Neuron (in vitro differentiated cells): ENCODE measurements at regions not wholly inside any gene's neighbourhood (a gene's known extent, or its start where the extent isn't known, plus 50 kb on each side); places are given as distances from the start of the nearest gene placed in this dataset.

ENCODE experiments used
- H2AFZ ChIP-seq: one replicate; pipeline ENCODE4 v1.6.1; 2013; ENCODE audit warnings: low read depth, mild to moderate bottlenecking, inconsistent platforms, low read length, moderate library complexity
- H3K27me3 ChIP-seq: one replicate; pipeline ENCODE4 v1.6.1; 2013; ENCODE audit warnings: low read length; ENCODE audit not compliant: insufficient read depth
- H3K36me3 ChIP-seq: one replicate; pipeline ENCODE4 v1.6.1; 2013; ENCODE audit warnings: low read length; ENCODE audit not compliant: insufficient read depth
- H3K4me1 ChIP-seq: one replicate; pipeline ENCODE4 v1.6.1; 2013; ENCODE audit warnings: low read length; ENCODE audit not compliant: insufficient read depth
- H3K4me3 ChIP-seq: 2 replicates; pipeline ENCODE4 v1.5.1; 2013; ENCODE audit warnings: mild to moderate bottlenecking, low read length, moderate library complexity
- H3K9me3 ChIP-seq: one replicate; pipeline ENCODE4 v1.6.1; 2013; ENCODE audit warnings: low read length

DNA sequence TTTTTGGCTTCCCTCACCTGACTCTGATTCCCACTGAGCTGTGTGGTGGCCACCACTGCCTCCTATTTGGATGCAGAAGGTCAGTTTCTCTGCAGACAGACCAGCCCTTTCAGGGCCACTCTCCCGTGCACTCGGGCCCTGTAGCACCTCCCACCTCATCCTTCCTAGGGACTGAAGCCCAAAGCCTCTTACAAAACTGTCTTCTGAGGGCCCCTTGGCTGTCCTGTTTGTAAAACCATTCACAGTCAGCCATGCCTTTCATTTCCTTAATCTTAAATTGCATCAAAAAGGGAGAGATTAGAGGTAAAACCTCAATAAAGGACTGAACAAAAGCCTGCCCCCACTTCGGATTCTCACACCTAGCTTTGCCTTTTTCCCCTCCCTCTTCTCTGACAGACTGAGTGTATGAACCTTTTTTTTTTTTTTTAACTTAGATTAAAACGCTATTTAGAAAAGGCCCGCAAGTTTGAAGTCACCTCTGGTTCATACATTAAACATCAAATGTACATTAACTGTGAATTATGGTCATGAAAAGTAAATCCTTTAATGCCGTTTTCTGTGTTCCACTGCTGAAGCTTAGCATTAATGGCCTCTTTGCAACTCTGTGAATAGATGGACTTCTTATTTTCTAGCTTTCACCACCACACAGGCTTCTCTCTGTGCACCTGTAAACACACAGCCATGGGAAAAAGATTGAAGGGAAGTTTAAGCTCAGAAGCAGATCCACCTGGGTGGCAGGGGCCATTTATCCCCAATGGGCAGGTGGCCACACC, 247.2 kb upstream of the CADM1 start:
- no peaks in the 10 kb centered on the region for H3K36me3 ChIP-seq
- H3K4me1 ChIP-seq, result no peaks in the 10 kb centered on the region
- H3K4me3 ChIP-seq, result no peak overlapping the region
- H3K27me3 ChIP-seq, result no peaks in the 10 kb centered on the region
- no peaks in the 10 kb centered on the region for H3K9me3 ChIP-seq
- no peak overlapping the region for H2AFZ ChIP-seq

DNA sequence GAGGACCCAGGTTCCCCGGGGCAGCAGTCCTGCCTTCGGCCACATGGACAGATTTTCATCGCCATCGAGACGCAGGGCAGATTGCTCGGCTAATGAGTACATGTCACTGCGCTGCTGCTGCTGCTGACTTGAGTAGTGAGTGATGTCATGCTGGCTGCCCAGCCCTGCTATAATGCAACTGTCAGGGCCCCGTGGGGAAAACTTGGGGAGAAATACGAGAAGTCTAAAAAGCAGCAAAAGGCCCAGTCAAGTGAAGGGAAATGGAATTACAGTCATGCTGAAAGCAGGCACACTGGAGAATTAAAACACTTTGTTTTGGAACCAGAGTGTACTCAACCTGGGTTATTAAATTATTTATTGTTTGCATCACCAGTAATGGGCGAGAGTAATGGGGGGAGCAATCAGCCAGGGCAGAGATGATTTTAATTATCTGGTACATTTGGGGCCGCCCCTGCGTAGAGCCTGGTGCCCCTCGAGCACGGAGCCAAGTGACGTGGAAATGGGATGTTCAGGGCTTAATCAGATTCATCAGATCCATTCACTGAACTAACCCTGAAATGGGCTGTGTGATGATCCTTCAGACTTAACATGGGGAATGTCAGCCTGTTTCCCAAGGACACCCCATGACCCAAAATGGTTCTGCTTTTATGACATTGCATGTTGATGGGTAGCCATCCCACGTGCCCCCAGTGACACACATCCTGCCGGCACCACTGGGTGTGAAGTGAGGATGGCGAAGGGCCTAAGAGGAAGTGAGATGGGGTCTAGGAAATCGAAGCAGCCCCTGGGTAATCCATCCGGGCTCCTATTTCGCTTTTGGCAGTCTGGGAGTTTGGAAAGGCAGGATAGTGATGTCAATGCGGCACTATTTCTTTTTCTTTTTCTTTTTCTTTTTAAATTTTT, 241.6 kb upstream of the CADM1 start:
- Histone ChIP-seq H3K4me1 (no peaks in the 10 kb centered on the region), H3K9me3 (no peaks in the 10 kb centered on the region), H3K27me3 (no peaks in the 10 kb centered on the region), H2AFZ (no peak overlapping the region), H3K36me3 (no peaks in the 10 kb centered on the region), H3K4me3 (no peak overlapping the region)

DNA sequence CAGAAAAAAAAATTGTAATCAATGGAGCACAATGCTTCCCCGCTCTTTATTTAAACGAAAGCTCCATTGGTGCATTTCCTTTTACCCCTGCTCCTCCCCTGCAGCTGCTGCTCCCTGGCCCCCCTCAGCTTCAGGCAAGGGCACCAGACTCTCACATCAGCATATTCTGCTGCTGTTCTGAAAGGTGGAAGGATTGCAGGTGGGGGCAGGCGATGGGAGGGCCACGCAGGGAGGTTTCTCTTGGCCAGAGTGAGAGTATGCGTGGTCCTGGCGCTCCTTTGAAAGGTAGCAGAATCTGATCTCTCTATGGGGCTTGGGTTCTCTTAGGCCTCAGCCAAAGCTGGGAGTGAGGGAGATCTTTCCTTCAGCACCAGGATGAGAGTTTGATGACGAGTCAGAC, 240.9 kb upstream of the CADM1 start:
- Histone ChIP-seq H3K27me3 (no peaks in the 10 kb centered on the region), H3K36me3 (no peaks in the 10 kb centered on the region), H3K4me3 (no peak overlapping the region), H3K4me1 (no peaks in the 10 kb centered on the region), H2AFZ (no peak overlapping the region), H3K9me3 (no peaks in the 10 kb centered on the region)

DNA sequence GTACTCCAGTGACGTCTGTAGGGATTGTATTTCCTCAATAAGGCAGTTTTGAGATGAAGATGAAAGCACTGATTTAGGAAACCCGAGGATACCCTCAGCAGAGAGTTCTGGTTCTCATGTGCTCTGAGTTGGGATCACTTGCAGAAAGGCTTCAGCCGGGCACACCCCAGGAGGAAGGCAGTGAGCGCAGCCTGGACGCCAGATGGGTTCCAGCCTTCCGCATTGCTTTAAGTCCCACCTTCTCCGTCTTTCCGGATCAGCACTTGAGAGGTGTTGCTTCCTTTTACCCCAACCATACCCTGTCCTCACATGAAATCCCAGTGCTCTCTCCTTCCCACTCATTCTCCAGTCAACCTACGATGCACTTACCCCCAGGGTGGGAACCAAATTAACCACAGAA, 239.5 kb upstream of the CADM1 start:
- no peaks in the 10 kb centered on the region for H3K4me1 ChIP-seq
- H3K9me3 ChIP-seq, result no peaks in the 10 kb centered on the region
- no peak overlapping the region for H3K4me3 ChIP-seq

DNA sequence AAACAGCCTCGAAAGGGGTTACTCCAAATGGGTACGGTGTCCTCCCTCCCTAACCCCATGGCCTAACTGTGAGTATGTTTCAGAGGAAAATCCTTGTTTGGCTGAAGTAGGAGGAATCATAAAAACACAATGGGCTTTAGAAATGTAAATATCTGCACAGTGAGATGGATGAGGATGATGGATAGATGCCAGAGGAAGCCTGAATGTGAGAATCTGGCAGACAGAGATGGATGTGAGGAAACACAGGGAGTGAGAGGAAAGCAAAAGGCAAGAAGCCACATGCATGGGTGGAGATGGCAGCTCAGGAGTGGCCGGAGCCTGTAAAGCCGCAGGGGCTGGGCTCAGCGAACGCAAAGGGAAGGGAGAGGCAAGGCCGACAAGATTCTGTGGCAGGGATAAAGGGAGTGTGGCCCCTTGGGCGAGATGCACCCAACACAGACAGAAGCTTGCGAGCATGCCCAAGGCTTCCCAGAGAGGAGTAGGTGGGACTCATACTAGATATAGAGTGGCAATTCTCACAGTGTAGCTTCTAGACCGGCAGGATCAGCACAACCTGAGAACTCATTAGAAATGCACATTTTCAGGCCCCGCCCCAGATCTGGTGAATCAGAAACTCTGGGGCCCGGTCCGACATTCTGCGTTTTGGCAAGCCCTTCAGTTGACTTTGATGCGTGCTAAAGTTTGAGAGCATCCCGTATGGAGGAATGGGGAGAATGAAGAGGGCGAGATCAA, 237.3 kb upstream of the CADM1 start:
- H3K4me3 ChIP-seq, result no peak overlapping the region
- no peaks in the 10 kb centered on the region for H3K27me3 ChIP-seq
- H3K9me3 ChIP-seq, result no peaks in the 10 kb centered on the region
- no peaks in the 10 kb centered on the region for H3K4me1 ChIP-seq
- H3K36me3 ChIP-seq, result no peaks in the 10 kb centered on the region
- no peak overlapping the region for H2AFZ ChIP-seq

More for the DNA sequence above, 239.5 kb upstream of the CADM1 start:
- Histone ChIP-seq H3K27me3 (no peaks in the 10 kb centered on the region), H3K36me3 (no peaks in the 10 kb centered on the region), H2AFZ (no peak overlapping the region)

DNA sequence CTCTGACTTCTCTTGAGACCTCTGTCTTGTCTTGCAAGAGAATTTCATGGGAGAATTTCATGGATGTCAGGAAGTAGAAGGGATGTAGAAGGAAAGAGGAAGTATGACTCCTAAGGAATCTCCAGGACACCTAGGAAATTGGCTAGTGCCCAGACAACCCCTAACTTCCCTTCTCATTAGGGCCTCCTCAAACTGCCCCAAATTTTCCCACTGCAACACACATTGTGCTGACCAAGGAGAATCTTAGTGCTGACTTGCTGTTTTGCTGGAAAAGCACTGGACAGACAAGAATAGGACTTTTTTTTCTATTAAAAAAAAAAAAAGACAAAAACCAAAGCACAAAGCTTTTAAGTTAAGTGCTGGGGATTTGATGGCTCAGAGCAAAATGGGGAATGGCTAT, 236.1 kb upstream of the CADM1 start:
- H3K4me3 ChIP-seq, result no peak overlapping the region
- H3K36me3 ChIP-seq, result no peaks in the 10 kb centered on the region
- no peaks in the 10 kb centered on the region for H3K27me3 ChIP-seq
- H3K9me3 ChIP-seq, result no peaks in the 10 kb centered on the region
- no peak overlapping the region for H2AFZ ChIP-seq
- H3K4me1 ChIP-seq, result no peaks in the 10 kb centered on the region

DNA sequence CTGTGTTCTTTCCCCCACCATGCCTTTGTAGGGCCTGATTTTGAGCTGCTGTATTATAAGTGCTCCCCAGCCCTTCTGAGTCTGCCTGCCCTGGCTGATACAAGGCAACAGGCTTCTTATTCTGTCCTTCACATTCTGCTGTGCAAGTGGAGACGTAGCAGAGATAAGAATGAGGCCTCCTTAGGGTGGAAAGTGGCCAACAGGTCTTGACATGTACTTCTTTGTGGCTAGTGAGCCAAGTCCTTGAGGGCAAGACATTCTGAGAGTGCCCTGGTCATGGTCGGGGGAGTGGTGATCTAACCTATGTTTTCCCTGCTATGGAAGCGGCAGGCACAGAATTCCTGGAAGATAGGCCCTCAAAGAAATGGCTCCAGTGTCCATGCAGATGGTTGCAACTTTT, 235.7 kb upstream of the CADM1 start:
- no peak overlapping the region for H3K4me3 ChIP-seq
- H3K9me3 ChIP-seq, result no peaks in the 10 kb centered on the region
- H2AFZ ChIP-seq, result no peak overlapping the region
- H3K4me1 ChIP-seq, result no peaks in the 10 kb centered on the region
- H3K36me3 ChIP-seq, result no peaks in the 10 kb centered on the region
- no peaks in the 10 kb centered on the region for H3K27me3 ChIP-seq

DNA sequence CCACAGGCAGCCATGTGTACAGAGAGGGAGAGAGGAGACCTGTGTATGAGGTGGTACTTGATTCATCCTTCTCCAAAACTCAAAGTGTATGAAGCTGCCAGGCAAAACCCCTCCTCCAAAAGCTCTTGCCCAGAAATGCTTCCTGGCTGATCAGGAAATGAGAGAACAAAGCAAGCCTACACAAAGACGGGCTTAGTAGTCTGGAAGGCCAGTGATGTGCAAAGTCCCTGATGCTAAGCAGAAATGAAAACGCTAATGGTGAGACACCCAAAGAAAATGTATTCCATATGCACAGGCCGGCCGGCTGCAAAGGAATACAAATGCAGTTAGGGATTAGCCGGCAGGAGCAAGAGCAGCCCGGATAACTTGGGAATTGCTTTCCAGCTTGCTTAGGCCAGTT, 234.9 kb upstream of the CADM1 start:
- H3K4me3 ChIP-seq, result no peak overlapping the region
- H3K9me3 ChIP-seq, result no peaks in the 10 kb centered on the region
- H3K4me1 ChIP-seq, result no peaks in the 10 kb centered on the region
- no peak overlapping the region for H2AFZ ChIP-seq
- no peaks in the 10 kb centered on the region for H3K27me3 ChIP-seq
- no peaks in the 10 kb centered on the region for H3K36me3 ChIP-seq

DNA sequence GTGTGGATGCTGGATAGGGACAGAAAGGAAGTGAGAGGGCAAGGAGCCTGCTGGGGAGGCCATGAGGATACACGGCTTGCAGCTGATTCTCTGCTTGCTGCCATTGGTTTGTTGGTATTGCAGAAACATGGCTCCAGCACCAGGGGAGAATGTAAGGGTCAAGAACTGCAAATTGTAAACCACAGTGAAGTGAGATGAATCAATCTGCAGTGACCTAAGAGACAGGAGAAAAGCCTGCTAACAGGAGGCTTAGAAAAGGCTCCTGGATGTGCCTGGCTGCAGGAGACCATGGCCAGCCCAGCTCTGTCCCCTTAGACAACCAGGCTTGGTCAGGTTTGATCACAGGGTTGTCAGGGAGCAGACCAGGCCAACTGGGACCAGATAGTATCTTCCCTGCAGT, 233.7 kb upstream of the CADM1 start:
- Histone ChIP-seq H3K4me3 (no peak overlapping the region), H3K36me3 (no peaks in the 10 kb centered on the region), H2AFZ (no peak overlapping the region), H3K27me3 (no peaks in the 10 kb centered on the region), H3K9me3 (no peaks in the 10 kb centered on the region), H3K4me1 (no peaks in the 10 kb centered on the region)

DNA sequence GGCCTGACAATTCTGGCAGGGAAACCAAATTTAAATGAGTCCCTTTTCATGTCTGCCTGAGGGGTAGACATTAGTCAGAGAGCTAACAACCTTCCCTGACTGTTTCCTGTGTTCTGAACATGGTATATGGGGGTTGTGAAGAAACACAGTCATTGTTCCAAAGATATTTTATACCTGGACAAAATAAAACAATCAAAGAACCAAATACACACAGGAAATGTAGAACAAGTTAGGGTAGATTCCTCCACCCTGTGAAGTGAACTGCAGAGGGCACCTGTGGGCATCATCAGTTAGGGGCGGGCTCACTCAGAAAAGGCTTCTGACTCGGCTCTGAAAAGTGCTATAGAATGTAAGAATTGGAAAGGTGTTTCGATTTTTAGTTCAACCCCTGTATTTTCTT, 231.9 kb upstream of the CADM1 start:
- no peaks in the 10 kb centered on the region for H3K4me1 ChIP-seq

DNA sequence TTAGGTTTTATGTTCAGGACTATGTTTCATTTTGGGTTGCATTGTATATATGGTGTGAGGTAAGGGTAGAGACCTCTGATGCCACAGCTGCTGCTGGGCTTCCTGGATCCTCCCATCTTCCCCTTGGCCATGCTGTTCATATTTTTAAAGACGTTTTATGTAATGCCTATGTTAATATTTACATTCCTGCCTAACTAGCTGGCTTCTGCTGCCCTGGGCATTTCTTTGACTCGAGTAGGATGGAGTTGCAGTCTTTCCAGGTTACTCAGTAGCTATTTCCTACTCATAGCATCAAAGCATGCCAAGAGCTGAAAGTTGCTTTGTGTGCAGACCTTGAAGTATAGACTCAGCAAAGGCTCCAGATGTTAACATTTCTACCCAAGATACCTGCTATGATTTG, 220.5 kb upstream of the CADM1 start:
- Histone ChIP-seq H3K9me3 (no peaks in the 10 kb centered on the region), H2AFZ (no peak overlapping the region), H3K4me1 (no peaks in the 10 kb centered on the region), H3K27me3 (no peaks in the 10 kb centered on the region), H3K4me3 (no peak overlapping the region), H3K36me3 (no peaks in the 10 kb centered on the region)

More for the DNA sequence above, 231.9 kb upstream of the CADM1 start:
- H3K4me3 ChIP-seq, result no peak overlapping the region
- H3K9me3 ChIP-seq, result no peaks in the 10 kb centered on the region
- no peaks in the 10 kb centered on the region for H3K27me3 ChIP-seq
- H3K36me3 ChIP-seq, result no peaks in the 10 kb centered on the region
- H2AFZ ChIP-seq, result no peak overlapping the region

DNA sequence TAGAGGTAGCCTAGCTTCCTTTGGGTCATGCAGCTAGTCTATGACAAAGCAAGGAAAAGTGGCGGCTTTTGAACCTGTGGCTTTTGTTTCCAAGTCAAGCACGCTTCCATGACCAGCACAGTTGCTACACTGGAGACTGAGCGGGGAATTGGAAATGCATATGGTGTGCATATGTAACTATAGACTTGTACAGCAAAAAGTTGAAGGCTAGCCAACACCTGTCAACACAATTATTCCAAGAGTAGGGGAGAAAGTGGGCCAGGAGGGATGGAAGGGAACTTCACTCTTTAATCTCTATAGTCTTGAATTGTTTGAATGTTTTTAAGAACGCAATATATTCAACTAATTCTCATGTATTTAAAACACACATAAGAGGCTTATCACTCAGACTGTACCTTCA, 218.5 kb upstream of the CADM1 start:
- no peaks in the 10 kb centered on the region for H3K4me1 ChIP-seq
- no peak overlapping the region for H3K4me3 ChIP-seq
- no peaks in the 10 kb centered on the region for H3K27me3 ChIP-seq
- H3K9me3 ChIP-seq, result no peaks in the 10 kb centered on the region
- no peaks in the 10 kb centered on the region for H3K36me3 ChIP-seq
- no peak overlapping the region for H2AFZ ChIP-seq
